K562 (cell line): ENCODE measurements at regions not wholly inside any gene's neighbourhood (a gene's known extent, or its start where the extent isn't known, plus 50 kb on each side); places are given as distances from the start of the nearest gene placed in this dataset.

Experiments used
- ATAC-seq: fragments of 200-7000 bp; cut with Tn5 transposase; 3 replicates; pipeline ENCODE4 v1.9.1; 2020; ENCODE audit warnings: moderate library complexity
- BruUV-seq: library from RNA; stranded (reverse); fragments of 400-500 nt; replicated peaks from 2 replicates; lab custom pipeline; 2021; lab: Mats Ljungman, UMichigan
- CTCF ChIA-PET: fragments of 300-600 bp; formaldehyde crosslinking; extraction: SDS; loops from one replicate; lab custom pipeline; 2021; ENCODE audit warnings: low intra/inter-chr PET ratio; lab: Yijun Ruan, JAX
- POLR2A ChIA-PET: fragments of 300-600, 350-650 bp; sonication (Branson Sonifier 250); formaldehyde crosslinking; extraction: SDS; loops from one replicate; lab custom pipeline; 2021; ENCODE audit warnings: antibody characterized with exemption, inconsistent platforms; lab: Yijun Ruan, JAX
- DNase-seq, 4 experiments: peaks; one replicate each; pipeline versions ENCODE4 v3.0.0 to v3.0.0-alpha.2; 2011 to 2018; ENCODE audit warnings: low spot score in 3 of 4, mixed read lengths in 3 of 4; ENCODE audit errors: extremely low read depth in 1 of 4
- FAIRE-seq: peaks from 2 replicates; lab custom pipeline; 2011; peaks lifted over from hg19 to GRCh38; lab: Jason Lieb, UNC
- H2AFZ ChIP-seq: 2 replicates; pipeline ENCODE4 v1.6.0; 2011; ENCODE audit warnings: low read depth, low read length, control low read depth, inconsistent platforms
- H3K27ac ChIP-seq: fragments of 200-600 bp; 3 replicates; pipeline ENCODE4 v1.8.0; 2011; ENCODE audit warnings: low read depth, mild to moderate bottlenecking, control low read depth, inconsistent platforms, low read length, moderate library complexity, mixed read lengths; ENCODE audit errors: extremely low read depth
- H3K27me3 ChIP-seq, 2 experiments: fragments of 300-600 bp in 1 of 2; 2 replicates in 1 of 2; 3 replicates in 1 of 2; pipeline versions ENCODE4 v1.6.0 to v1.8.0; 2011; ENCODE audit warnings: inconsistent platforms in 2 of 2, low read length in 2 of 2, mild to moderate bottlenecking in 1 of 2, mixed read lengths in 1 of 2, moderate library complexity in 1 of 2; ENCODE audit not compliant: control insufficient read depth in 2 of 2, insufficient read depth in 2 of 2
- H3K36me3 ChIP-seq: fragments of 300-600 bp; 3 replicates; pipeline ENCODE4 v1.8.0; 2011; ENCODE audit warnings: mild to moderate bottlenecking, low read length, inconsistent platforms; ENCODE audit not compliant: control insufficient read depth, insufficient read depth
- H3K4me1 ChIP-seq, 2 experiments: fragments of 200-600 bp in 1 of 2; replicated peaks in 1 of 2; 2 replicates in 1 of 2; 3 replicates in 1 of 2; pipeline versions ENCODE4 v1.5.1 to v1.8.0; 2011; ENCODE audit warnings: inconsistent platforms in 2 of 2, low read length in 2 of 2, mild to moderate bottlenecking in 1 of 2, mixed read lengths in 1 of 2, moderate library complexity in 1 of 2; ENCODE audit not compliant: control insufficient read depth in 2 of 2, insufficient read depth in 2 of 2
- H3K4me2 ChIP-seq: 2 replicates; pipeline ENCODE4 v1.6.1; 2011; ENCODE audit warnings: low read length, control low read depth, inconsistent platforms, mixed read lengths; ENCODE audit not compliant: insufficient read depth
- H3K4me3 ChIP-seq: fragments of 200-600 bp; sonication (generic), shearing (Covaris generic); 2 replicates; pipeline ENCODE4 v1.5.1; 2016; ENCODE audit warnings: control low read depth, inconsistent platforms
- H3K79me2 ChIP-seq: fragments of 200-600 bp; 3 replicates; pipeline ENCODE4 v1.8.0; 2011; ENCODE audit warnings: low read length, inconsistent platforms; ENCODE audit not compliant: control insufficient read depth, insufficient read depth
- H3K9ac ChIP-seq, 2 experiments: 2 replicates each; pipeline versions ENCODE4 v1.6.0 to v1.6.1; 2011; ENCODE audit warnings: low read depth in 2 of 2, low read length in 2 of 2, control low read depth in 1 of 2, inconsistent platforms in 1 of 2, mild to moderate bottlenecking in 1 of 2, mixed read lengths in 1 of 2; ENCODE audit not compliant: insufficient read depth in 1 of 2
- H3K9me1 ChIP-seq: one replicate; pipeline ENCODE4 v1.6.0; 2011; ENCODE audit warnings: inconsistent platforms, mild to moderate bottlenecking, low read length, moderate library complexity; ENCODE audit not compliant: control insufficient read depth, insufficient read depth
- H3K9me3 ChIP-seq: replicated peaks from 2 replicates; pipeline ENCODE4 v1.5.1; 2011; ENCODE audit warnings: low read depth, low read length, inconsistent platforms; ENCODE audit not compliant: control insufficient read depth, insufficient read depth
- H4K20me1 ChIP-seq: replicated peaks from 2 replicates; pipeline ENCODE4 v1.6.1; 2011; ENCODE audit warnings: low read length, inconsistent platforms, mixed read lengths; ENCODE audit not compliant: control insufficient read depth, insufficient read depth
- CEBPB ChIP-seq: fragments of 450-650 bp; IDR thresholded peaks from 2 replicates; pipeline ENCODE4 v1.6.1; 2016; ENCODE audit warnings: missing genetic modification characterization, missing compliant biosample characterization
- DACH1 ChIP-seq: fragments of 450-650 bp; IDR thresholded peaks from 2 replicates; pipeline ENCODE4 v1.6.1; 2018; ENCODE audit not compliant: partially characterized antibody
- FOXJ3 ChIP-seq: sonication (generic); formaldehyde crosslinking; IDR thresholded peaks from 2 replicates; pipeline ENCODE4 v1.4.0; 2020; ENCODE audit warnings: mild to moderate bottlenecking, missing genetic modification reagents
- HLTF ChIP-seq: fragments of 450-650 bp; IDR thresholded peaks from 2 replicates; pipeline ENCODE4 v1.6.1; 2016
- MED1 ChIP-seq: sonication (generic); formaldehyde crosslinking; IDR thresholded peaks from 2 replicates; pipeline ENCODE4 v1.8.1; 2023; ENCODE audit warnings: missing genetic modification reagents, borderline replicate concordance
- PHB2 ChIP-seq: fragments of 450-650 bp; IDR thresholded peaks from 2 replicates; pipeline ENCODE4 v1.6.1; 2017; ENCODE audit warnings: low read depth
- SAP30 ChIP-seq: fragments of 200-600 bp; sonication (generic); IDR thresholded peaks from 2 replicates; pipeline ENCODE4 v1.6.1; 2012; ENCODE audit warnings: borderline replicate concordance, low read depth, mild to moderate bottlenecking, moderate library complexity, low read length, control low read depth, inconsistent platforms; ENCODE audit not compliant: insufficient read depth, poor library complexity, severe bottlenecking
- SREBF1 ChIP-seq: fragments of 150-350 bp; IDR thresholded peaks from 2 replicates; pipeline ENCODE4 v1.6.1; 2014; ENCODE audit warnings: antibody characterized with exemption, low read depth, low read length, borderline replicate concordance
- ZNF316 ChIP-seq: fragments of 450-650 bp; IDR thresholded peaks from 2 replicates; pipeline ENCODE4 v1.6.1; 2016
- ZNF583 ChIP-seq: fragments of 250-450 bp; sonication (Bioruptor Pico); IDR thresholded peaks from 2 replicates; pipeline ENCODE4 v1.4.0; 2020
- WGBS: fragments of 100-300 bp; shearing (Covaris generic); methylation state at CpG from one replicate; pipeline ENCODE4 v1.1.6; 2016; ENCODE audit warnings: low coverage, mixed read lengths; ENCODE audit not compliant: insufficient coverage; ENCODE audit errors: missing lambda C conversion rate; 5-methylcytosine and 5-hydroxymethylcytosine counted together
- in situ Hi-C: fragments of 300-500 bp; cut with MboI; formaldehyde crosslinking; loops from 4 replicates; pipeline ENCODE4 v1.15.0; 2018; ENCODE audit warnings: inconsistent platforms, mixed read lengths
- intact Hi-C: fragments of 100-400 bp; cut with micrococcal nuclease; formaldehyde crosslinking; loops from 2 replicates; pipeline ENCODE4 v1.14.2; 2022
- TF ChIP-seq, protein P1 (sequence below), 3 experiments: fragments of 200-800 bp in 1 of 3; sonication (Bioruptor generic) in 1 of 3; sonication (generic) in 1 of 3; formaldehyde crosslinking in 1 of 3; IDR thresholded peaks; 2 replicates each; pipeline versions ENCODE4 v1.6.1 to v1.8.0; 2016 to 2022; ENCODE audit warnings: mild to moderate bottlenecking in 2 of 3, missing compliant biosample characterization in 2 of 3, missing genetic modification characterization in 2 of 3, missing genetic modification reagents in 1 of 3
- TF ChIP-seq, protein P2 (sequence below): fragments of 200-800 bp; sonication (Bioruptor generic); IDR thresholded peaks from 2 replicates; pipeline ENCODE4 v1.6.1; 2017; ENCODE audit warnings: missing genetic modification characterization, missing compliant biosample characterization

DNA sequence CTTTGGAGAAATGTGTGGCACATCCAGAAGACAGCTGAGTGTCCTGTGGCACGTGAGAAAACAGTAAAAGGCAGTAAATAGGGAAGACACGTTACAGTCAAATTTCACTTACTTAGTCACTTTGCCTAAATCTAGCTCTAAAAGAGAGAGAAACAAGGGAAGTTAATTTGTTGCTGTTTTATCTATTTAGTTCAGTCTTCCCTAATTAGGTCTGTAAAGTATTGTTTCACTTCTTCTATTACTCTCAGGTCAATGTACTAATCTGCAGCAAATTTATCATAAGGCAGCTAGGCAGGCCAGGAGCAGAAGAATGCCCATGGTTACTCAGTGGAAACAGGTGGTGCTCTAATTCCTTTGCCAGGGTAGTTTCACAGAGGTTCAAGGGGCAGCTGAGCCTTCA is 124.3 kb upstream of the CNR1 start:
- 33% methylated on average over 2 of the region's 2 CpGs for WGBS
- FAIRE-seq (no peak), DNase-seq (no peak), ATAC-seq (no peak)
- in situ Hi-C loops (no loop called here), intact Hi-C loops (no loop called here)
- TF ChIP-seq ZNF583 (CRISPR knock-in tag) (no peak), FOXJ3 (no peak), SREBF1 (no peak), ZNF316 (no peak), DACH1 (no peak), HLTF (no peak), SAP30 (no peak), PHB2 (no peak), MED1 (CRISPR knock-in tag) (no peak), CEBPB (no peak)
- TF ChIP-seq, protein P1, sequence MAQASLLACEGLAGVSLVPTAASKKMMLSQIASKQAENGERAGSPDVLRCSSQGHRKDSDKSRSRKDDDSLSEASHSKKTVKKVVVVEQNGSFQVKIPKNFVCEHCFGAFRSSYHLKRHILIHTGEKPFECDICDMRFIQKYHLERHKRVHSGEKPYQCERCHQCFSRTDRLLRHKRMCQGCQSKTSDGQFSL (CRISPR knock-in tag; IDR thresholded peaks at IDR 0.05): no peak
- TF ChIP-seq, protein P1 (tag; IDR thresholded peaks at IDR 0.05): no peak
- TF ChIP-seq, protein P2, sequence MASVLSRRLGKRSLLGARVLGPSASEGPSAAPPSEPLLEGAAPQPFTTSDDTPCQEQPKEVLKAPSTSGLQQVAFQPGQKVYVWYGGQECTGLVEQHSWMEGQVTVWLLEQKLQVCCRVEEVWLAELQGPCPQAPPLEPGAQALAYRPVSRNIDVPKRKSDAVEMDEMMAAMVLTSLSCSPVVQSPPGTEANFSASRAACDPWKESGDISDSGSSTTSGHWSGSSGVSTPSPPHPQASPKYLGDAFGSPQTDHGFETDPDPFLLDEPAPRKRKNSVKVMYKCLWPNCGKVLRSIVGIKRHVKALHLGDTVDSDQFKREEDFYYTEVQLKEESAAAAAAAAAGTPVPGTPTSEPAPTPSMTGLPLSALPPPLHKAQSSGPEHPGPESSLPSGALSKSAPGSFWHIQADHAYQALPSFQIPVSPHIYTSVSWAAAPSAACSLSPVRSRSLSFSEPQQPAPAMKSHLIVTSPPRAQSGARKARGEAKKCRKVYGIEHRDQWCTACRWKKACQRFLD (CRISPR knock-in tag): no peak
- Histone ChIP-seq H3K9ac (no peak overlapping the region), H3K4me1 (no peaks in the 10 kb centered on the region), H3K9me1 (no peaks in the 10 kb centered on the region), H3K27ac (no peak overlapping the region), H3K36me3 (0 out of 3 replicates have a peak, but pooled peaks cover 2% of the 10 kb centered on the region), H3K4me2 (no peak overlapping the region), H3K27me3 (no peaks in the 10 kb centered on the region), H3K79me2 (no peaks in the 10 kb centered on the region), H2AFZ (no peak overlapping the region), H3K9me3 (no peaks in the 10 kb centered on the region), H4K20me1 (no peaks in the 10 kb centered on the region), H3K4me3 (no peak overlapping the region)
- ChIA-PET CTCF (no interaction called here), POLR2A (no interaction called here)
- BruUV-seq: no TSS peak
